Kidney (tissue), 13 donors: ENCODE measurements at regions not wholly inside any gene's neighbourhood (a gene's known extent, or its start where the extent isn't known, plus 50 kb on each side); places are given as distances from the start of the nearest gene placed in this dataset.

Experiments
- DNase-seq, 5 donors: peaks; one replicate each; pipeline ENCODE4 v3.0.0-alpha.2; 2013 to 2020
- FAIRE-seq: peaks from 2 replicates; lab custom pipeline; 2012; peaks lifted over from hg19 to GRCh38; lab: Jason Lieb, UNC
- H3K27ac ChIP-seq, 2 donors: one replicate each; pipeline ENCODE4 v1.7.0; 2013; ENCODE audit warnings: low read depth in 2 of 2, low read length in 2 of 2, inconsistent platforms in 1 of 2
- H3K27me3 ChIP-seq: one replicate; pipeline ENCODE4 v1.7.1; 2013; ENCODE audit warnings: low read length, inconsistent platforms; ENCODE audit not compliant: control insufficient read depth, insufficient read depth
- H3K36me3 ChIP-seq, 3 donors: one replicate each; pipeline versions ENCODE4 v1.7.0 to v1.7.1; 2013; ENCODE audit warnings: low read length in 3 of 3, control low read depth in 1 of 3, inconsistent platforms in 1 of 3; ENCODE audit not compliant: insufficient read depth in 3 of 3, control insufficient read depth in 2 of 3
- H3K4me1 ChIP-seq, 3 donors: one replicate each; pipeline versions ENCODE4 v1.7.0 to v1.7.1; 2013; ENCODE audit warnings: low read length in 3 of 3, inconsistent platforms in 1 of 3, low read depth in 1 of 3; ENCODE audit not compliant: control insufficient read depth in 2 of 3, insufficient read depth in 2 of 3
- H3K4me3 ChIP-seq, 3 donors: one replicate each; pipeline versions ENCODE4 v1.7.0 to v1.8.1; 2013; ENCODE audit warnings: low read length in 3 of 3, control low read depth in 1 of 3, inconsistent platforms in 1 of 3
- H3K9ac ChIP-seq, 3 donors: one replicate each; pipeline versions ENCODE4 v1.7.0 to v1.7.1; 2013; ENCODE audit warnings: low read length in 3 of 3, control low read depth in 1 of 3, inconsistent platforms in 1 of 3
- H3K9me3 ChIP-seq, 3 donors: one replicate each; pipeline versions ENCODE4 v1.7.0 to v1.7.1; 2013; ENCODE audit warnings: low read length in 3 of 3, control low read depth in 1 of 3, inconsistent platforms in 1 of 3; ENCODE audit not compliant: control insufficient read depth in 2 of 3, insufficient read depth in 1 of 3
- intact Hi-C: fragments of 100-400 bp; cut with DNase I; formaldehyde crosslinking; loops from one replicate; pipeline ENCODE4 v1.11.1; 2022
- TF ChIP-seq, protein P1 (sequence below): IDR thresholded peaks from 3 replicates; pipeline ENCODE4 v1.5.1; 2012; ENCODE audit warnings: mild to moderate bottlenecking, moderate library complexity, borderline replicate concordance; ENCODE audit not compliant: insufficient read depth; ENCODE audit errors: extremely low read depth
- donor health status: control.
- donor health status: control.
- donor health status: control.
- donor health status: control.
- donor health status: control.
- donor health status: DM: yes; HTN: yes; CAD: no.
- donor health status: Normal renal cell carcinoma (clear cell type).

GRCh38 chr12:18207266-18207665 lies 54.1 kb upstream of the PIK3C2G start:
- Histone ChIP-seq H3K27me3 (no peaks in the 10 kb centered on the region), H3K4me1 (no peaks in the 10 kb centered on the region), H3K9ac (no peak overlapping the region), H3K36me3 (no peaks in the 10 kb centered on the region), H3K27ac (no peak overlapping the region), H3K4me3 (no peak overlapping the region), H3K9me3 (no peaks in the 10 kb centered on the region)
- intact Hi-C loops = no loop called here
- TF ChIP-seq, protein P1, sequence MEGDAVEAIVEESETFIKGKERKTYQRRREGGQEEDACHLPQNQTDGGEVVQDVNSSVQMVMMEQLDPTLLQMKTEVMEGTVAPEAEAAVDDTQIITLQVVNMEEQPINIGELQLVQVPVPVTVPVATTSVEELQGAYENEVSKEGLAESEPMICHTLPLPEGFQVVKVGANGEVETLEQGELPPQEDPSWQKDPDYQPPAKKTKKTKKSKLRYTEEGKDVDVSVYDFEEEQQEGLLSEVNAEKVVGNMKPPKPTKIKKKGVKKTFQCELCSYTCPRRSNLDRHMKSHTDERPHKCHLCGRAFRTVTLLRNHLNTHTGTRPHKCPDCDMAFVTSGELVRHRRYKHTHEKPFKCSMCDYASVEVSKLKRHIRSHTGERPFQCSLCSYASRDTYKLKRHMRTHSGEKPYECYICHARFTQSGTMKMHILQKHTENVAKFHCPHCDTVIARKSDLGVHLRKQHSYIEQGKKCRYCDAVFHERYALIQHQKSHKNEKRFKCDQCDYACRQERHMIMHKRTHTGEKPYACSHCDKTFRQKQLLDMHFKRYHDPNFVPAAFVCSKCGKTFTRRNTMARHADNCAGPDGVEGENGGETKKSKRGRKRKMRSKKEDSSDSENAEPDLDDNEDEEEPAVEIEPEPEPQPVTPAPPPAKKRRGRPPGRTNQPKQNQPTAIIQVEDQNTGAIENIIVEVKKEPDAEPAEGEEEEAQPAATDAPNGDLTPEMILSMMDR = no peak
- no peak for FAIRE-seq
- no peak for DNase-seq

DNA sequence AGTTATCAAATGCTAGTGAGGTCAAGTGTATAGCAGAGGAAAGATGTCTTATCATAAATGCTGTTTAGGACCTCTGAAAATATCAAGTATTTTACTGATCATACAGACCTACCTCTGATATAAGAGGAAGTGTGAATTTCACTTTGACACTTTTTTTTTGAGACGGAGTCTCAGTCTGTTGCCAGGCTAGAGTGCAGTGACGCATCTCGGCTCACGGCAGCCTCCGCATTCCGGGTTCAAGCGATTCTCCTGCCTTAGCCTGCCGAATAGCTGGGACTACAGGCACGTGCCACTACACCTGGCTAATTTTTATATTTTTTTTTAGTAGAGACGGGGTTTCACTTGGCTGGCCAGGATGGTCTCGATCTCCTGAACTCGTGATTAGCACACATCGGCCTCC lies 55.1 kb upstream of the PIK3C2G start:
- no peaks in the 10 kb centered on the region for H3K36me3 ChIP-seq
- no peaks in the 10 kb centered on the region for H3K27me3 ChIP-seq
- H3K27ac ChIP-seq = no peak overlapping the region
- no peaks in the 10 kb centered on the region for H3K4me1 ChIP-seq
- no peak for FAIRE-seq
- H3K4me3 ChIP-seq = no peak overlapping the region
- TF ChIP-seq, protein P1 = no peak
- DNase-seq = no peak
- no peak overlapping the region for H3K9ac ChIP-seq
- no peaks in the 10 kb centered on the region for H3K9me3 ChIP-seq
- intact Hi-C loops = no loop called here

- Histone ChIP-seq H3K27me3 (no peaks in the 10 kb centered on the region), H3K4me1 (no peaks in the 10 kb centered on the region), H3K4me3 (no peak overlapping the region), H3K9ac (no peak overlapping the region), H3K9me3 (no peaks in the 10 kb centered on the region), H3K36me3 (no peaks in the 10 kb centered on the region), H3K27ac (no peak overlapping the region)
- no peak for FAIRE-seq
- TF ChIP-seq, protein P1 = no peak
- intact Hi-C loops = no loop called here
- DNase-seq = no peak
Measured at GRCh38 chr12:18204053-18204452, 57.3 kb upstream of the PIK3C2G start.

- TF ChIP-seq, protein P1 = no peak
- DNase-seq (peak in 2 of 5 donors; percentile 48 to 50), FAIRE-seq (no peak)
- Histone ChIP-seq H3K27ac (no peak overlapping the region), H3K36me3 (no peaks in the 10 kb centered on the region), H3K9ac (no peak overlapping the region), H3K4me1 (no peaks in the 10 kb centered on the region), H3K4me3 (no peak overlapping the region), H3K9me3 (no peaks in the 10 kb centered on the region), H3K27me3 (no peaks in the 10 kb centered on the region)
- intact Hi-C loops = no loop called here
Measured at GRCh38 chr12:18192119-18192518, 69.2 kb upstream of the PIK3C2G start.
